ENCODE measurements at regions not wholly inside any gene's neighbourhood (a gene's known extent, or its start where the extent isn't known, plus 50 kb on each side); places are given as distances from the start of the nearest gene placed in this dataset.

DNA sequence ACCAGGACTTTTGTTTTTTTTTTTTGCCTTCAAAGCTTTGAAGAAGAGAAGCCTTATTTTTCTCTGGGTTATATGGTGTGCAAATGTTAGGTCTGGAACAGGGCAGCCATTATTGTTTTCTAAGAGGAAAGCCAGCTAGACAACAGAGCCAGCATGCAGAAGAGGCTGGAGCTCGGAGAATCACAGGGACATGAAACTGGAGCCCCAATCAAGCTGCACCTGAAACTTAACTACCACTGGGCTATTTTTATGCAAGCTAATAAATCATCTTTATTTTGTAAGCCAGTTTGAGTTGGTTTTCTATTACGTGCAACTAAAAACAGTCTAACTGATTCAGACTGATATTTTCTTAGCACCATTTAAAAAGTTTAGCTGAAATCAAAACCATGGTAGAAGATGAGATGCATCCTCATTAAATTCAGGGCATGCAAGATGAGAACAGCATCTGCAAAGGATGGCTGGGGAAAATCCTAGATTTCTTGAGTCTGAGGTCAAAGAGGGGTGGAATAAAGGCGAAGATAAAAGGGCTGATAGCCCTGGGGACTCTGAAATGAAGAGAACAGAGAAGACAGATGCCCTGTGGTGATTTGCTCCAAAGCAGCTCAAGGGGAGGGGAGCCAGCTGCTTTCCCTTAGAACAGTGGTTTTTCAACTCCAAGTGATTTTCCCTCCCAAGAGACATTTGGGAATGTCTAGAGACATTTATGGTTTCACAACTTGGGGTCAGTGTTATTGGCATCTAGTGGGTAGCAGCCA, 177.1 kb upstream of the WSCD1 start:
- TF ChIP-seq CTCF (IDR thresholded peaks at IDR 0.05) (no peak), POLR2A (IDR thresholded peaks at IDR 0.05) (no peak)
